A673 (cell line): ENCODE measurements at regions not wholly inside any gene's neighbourhood (a gene's known extent, or its start where the extent isn't known, plus 50 kb on each side); places are given as distances from the start of the nearest gene placed in this dataset.

Source experiments
- BruUV-seq: library from RNA; stranded (reverse); fragments of 400-500 nt; replicated peaks from 2 replicates; lab custom pipeline; 2021; lab: Mats Ljungman, UMichigan
- CTCF ChIA-PET: fragments of 300-600 bp; sonication (Branson Sonifier 250); formaldehyde crosslinking; loops from one replicate; lab custom pipeline; 2022; ENCODE audit warnings: antibody characterized with exemption; lab: Charles Lee
- POLR2A ChIA-PET: fragments of 300-600 bp; sonication (Branson Sonifier 250); formaldehyde crosslinking; loops from one replicate; lab custom pipeline; 2022; ENCODE audit warnings: antibody characterized with exemption; ENCODE audit not compliant: low non-redundant PET; lab: Charles Lee
- DNase-seq: peaks from one replicate; pipeline ENCODE4 v3.0.0-alpha.2; 2015; ENCODE audit warnings: low spot score
- H3K27ac ChIP-seq: fragments of 200-600 bp; sonication (generic); 2 replicates; pipeline ENCODE4 v1.5.1; 2016; ENCODE audit warnings: mixed run types, low read depth, mild to moderate bottlenecking, mixed read lengths, antibody characterized with exemption, low read length; ENCODE audit not compliant: poor library complexity, severe bottlenecking
- H3K27me3 ChIP-seq: fragments of 200-600 bp; sonication (generic); replicated peaks from 2 replicates; pipeline ENCODE4 v1.6.1; 2017; ENCODE audit warnings: mixed run types, low read depth, mild to moderate bottlenecking, mixed read lengths, antibody characterized with exemption, low read length; ENCODE audit not compliant: insufficient read depth, poor library complexity
- H3K36me3 ChIP-seq: fragments of 200-600 bp; sonication (generic); 2 replicates; pipeline ENCODE4 v1.6.1; 2016; ENCODE audit warnings: mixed run types, mild to moderate bottlenecking, mixed read lengths, antibody characterized with exemption, low read length; ENCODE audit not compliant: insufficient read depth, poor library complexity, severe bottlenecking
- H3K4me1 ChIP-seq: fragments of 200-600 bp; sonication (generic); 2 replicates; pipeline ENCODE4 v1.6.1; 2017; ENCODE audit warnings: mixed run types, mild to moderate bottlenecking, mixed read lengths, antibody characterized with exemption, low read length; ENCODE audit not compliant: insufficient read depth, poor library complexity, severe bottlenecking
- H3K4me3 ChIP-seq: fragments of 200-600 bp; sonication (generic); 2 replicates; pipeline ENCODE4 v1.5.1; 2016; ENCODE audit warnings: low read depth, mixed run types, mild to moderate bottlenecking, mixed read lengths, low read length; ENCODE audit not compliant: poor library complexity, severe bottlenecking
- H3K9me3 ChIP-seq: fragments of 200-600 bp; sonication (generic); 2 replicates; pipeline ENCODE4 v1.6.1; 2016; ENCODE audit warnings: mixed run types, low read depth, mild to moderate bottlenecking, mixed read lengths, antibody characterized with exemption, low read length; ENCODE audit not compliant: poor library complexity, severe bottlenecking
- CTCF ChIP-seq: fragments of 300-800, 200-600 bp; sonication (generic); conservative IDR thresholded peaks from 2 replicates; pipeline ENCODE4 v1.5.1; 2017; ENCODE audit warnings: low read depth, mild to moderate bottlenecking, antibody characterized with exemption, low read length, moderate library complexity, mixed read lengths
- EZH2 ChIP-seq: fragments of 200-600 bp; sonication (generic); IDR thresholded peaks from 2 replicates; pipeline ENCODE4 v1.6.1; 2017; ENCODE audit warnings: borderline replicate concordance, low read depth, mild to moderate bottlenecking, mixed read lengths, antibody characterized with exemption, low read length; ENCODE audit not compliant: poor library complexity, severe bottlenecking
- intact Hi-C: fragments of 100-400 bp; cut with micrococcal nuclease; formaldehyde crosslinking; loops from one replicate; pipeline ENCODE4 v1.10.0; 2022; ENCODE audit not compliant: unreplicated experiment

GRCh38 chr3:159346271-159346903 lies 544.5 kb downstream of the MFSD1 start:
- no peaks in the 10 kb centered on the region for H3K9me3 ChIP-seq
- CTCF ChIA-PET, result no interaction called here
- H3K27me3 ChIP-seq, result no peaks in the 10 kb centered on the region
- no peak overlapping the region for H3K4me3 ChIP-seq
- no TSS peak for BruUV-seq
- TF ChIP-seq CTCF (no peak), EZH2 (no peak)
- intact Hi-C loops, result no loop called here
- no peak overlapping the region for H3K27ac ChIP-seq
- no peak for DNase-seq
- H3K4me1 ChIP-seq, result no peaks in the 10 kb centered on the region
- POLR2A ChIA-PET, result no interaction called here
- no peaks in the 10 kb centered on the region for H3K36me3 ChIP-seq

- H3K4me3 ChIP-seq, result no peak overlapping the region
- BruUV-seq, result no TSS peak
- intact Hi-C loops, result no loop called here
- no peaks in the 10 kb centered on the region for H3K9me3 ChIP-seq
- TF ChIP-seq CTCF, result no peak
- no peak for TF ChIP-seq EZH2
- no peak overlapping the region for H3K27ac ChIP-seq
- no peaks in the 10 kb centered on the region for H3K4me1 ChIP-seq
- no peaks in the 10 kb centered on the region for H3K36me3 ChIP-seq
- CTCF ChIA-PET, result no interaction called here
- POLR2A ChIA-PET, result no interaction called here
- no peaks in the 10 kb centered on the region for H3K27me3 ChIP-seq
- DNase-seq, result no peak
Measured at GRCh38 chr3:159348431-159348830, 546.6 kb downstream of the MFSD1 start.

DNA sequence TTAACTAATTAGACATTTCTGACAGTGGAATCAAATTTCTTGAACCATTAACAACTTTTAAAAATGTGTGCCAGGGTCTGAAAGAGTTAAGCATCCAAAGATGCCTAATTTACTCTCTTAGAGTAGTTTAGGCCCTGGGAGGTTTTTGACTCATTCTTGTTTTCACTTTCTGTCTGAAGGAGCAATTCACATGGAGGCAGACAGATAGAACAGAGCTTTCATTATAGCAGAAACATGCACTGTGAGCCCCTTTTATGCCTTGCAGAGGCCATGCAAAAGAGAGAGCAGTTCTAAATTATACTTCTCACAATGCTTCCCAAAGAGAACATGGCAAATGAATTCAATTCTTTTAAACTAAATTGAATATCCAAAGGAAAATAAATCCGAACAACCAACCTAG lies 554.8 kb downstream of the MFSD1 start:
- no peak for DNase-seq
- BruUV-seq, result no TSS peak

More for the DNA sequence above, 554.8 kb downstream of the MFSD1 start:
- no peaks in the 10 kb centered on the region for H3K36me3 ChIP-seq
- H3K27me3 ChIP-seq, result no peaks in the 10 kb centered on the region
- H3K4me1 ChIP-seq, result no peaks in the 10 kb centered on the region
- TF ChIP-seq CTCF (no peak), EZH2 (no peak)
- H3K27ac ChIP-seq, result no peak overlapping the region
- intact Hi-C loops, result no loop called here
- H3K4me3 ChIP-seq, result no peak overlapping the region
- POLR2A ChIA-PET, result no interaction called here
- no peaks in the 10 kb centered on the region for H3K9me3 ChIP-seq
- CTCF ChIA-PET, result no interaction called here
